Hepatocyte (in vitro differentiated cells): ENCODE measurements at regions not wholly inside any gene's neighbourhood (a gene's known extent, or its start where the extent isn't known, plus 50 kb on each side); places are given as distances from the start of the nearest gene placed in this dataset.

Source experiments
- EZH2 ChIP-seq: fragments of 200-600 bp; sonication (generic); IDR thresholded peaks from 2 replicates; pipeline ENCODE4 v1.6.1; 2016; ENCODE audit warnings: antibody characterized with exemption, mild to moderate bottlenecking, borderline replicate concordance
- EZH2phosphoT487 ChIP-seq: fragments of 200-600 bp; sonication (generic); IDR thresholded peaks from one replicate; pipeline ENCODE4 v1.6.1; 2018; ENCODE audit warnings: antibody characterized with exemption, mild to moderate bottlenecking, low read depth, moderate library complexity; ENCODE audit not compliant: unreplicated experiment, severe bottlenecking
- TF ChIP-seq, protein P1 (sequence below): fragments of 200-600 bp; sonication (generic); IDR thresholded peaks from 2 replicates; pipeline ENCODE4 v1.5.1; 2016; ENCODE audit warnings: antibody characterized with exemption, mild to moderate bottlenecking; ENCODE audit not compliant: poor library complexity

DNA sequence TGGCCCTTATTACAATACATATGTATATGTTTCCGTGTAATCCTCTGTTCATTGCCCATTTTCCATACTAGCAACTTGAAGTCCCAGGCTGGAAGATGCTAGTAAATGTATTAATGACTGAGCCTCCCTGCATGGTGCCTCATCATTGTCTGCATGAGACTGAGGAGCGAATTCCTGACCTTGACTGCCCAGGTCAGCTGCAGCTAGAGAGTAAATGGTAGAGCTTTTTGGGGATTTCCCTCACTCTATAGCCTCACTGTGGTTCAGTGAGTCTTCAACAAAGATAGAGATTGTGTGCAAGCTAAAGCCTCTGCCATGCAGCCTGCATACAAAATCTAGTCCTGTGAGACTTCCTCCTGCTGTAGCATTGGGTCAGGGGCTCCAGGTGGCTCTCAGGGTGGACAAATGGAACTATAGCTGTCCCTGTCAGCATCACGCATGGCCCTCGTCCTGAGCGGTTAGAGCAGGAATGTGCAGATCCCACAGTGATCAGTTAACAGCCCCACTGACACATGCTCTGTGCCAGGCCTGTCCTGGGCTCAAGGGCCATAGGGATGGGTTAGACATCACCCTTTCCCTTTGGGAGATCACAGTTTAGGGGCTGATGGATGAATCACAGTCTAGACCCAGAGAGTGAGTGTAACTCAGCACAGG lies 741.7 kb downstream of the MATN1 start:
- TF ChIP-seq, protein P1, sequence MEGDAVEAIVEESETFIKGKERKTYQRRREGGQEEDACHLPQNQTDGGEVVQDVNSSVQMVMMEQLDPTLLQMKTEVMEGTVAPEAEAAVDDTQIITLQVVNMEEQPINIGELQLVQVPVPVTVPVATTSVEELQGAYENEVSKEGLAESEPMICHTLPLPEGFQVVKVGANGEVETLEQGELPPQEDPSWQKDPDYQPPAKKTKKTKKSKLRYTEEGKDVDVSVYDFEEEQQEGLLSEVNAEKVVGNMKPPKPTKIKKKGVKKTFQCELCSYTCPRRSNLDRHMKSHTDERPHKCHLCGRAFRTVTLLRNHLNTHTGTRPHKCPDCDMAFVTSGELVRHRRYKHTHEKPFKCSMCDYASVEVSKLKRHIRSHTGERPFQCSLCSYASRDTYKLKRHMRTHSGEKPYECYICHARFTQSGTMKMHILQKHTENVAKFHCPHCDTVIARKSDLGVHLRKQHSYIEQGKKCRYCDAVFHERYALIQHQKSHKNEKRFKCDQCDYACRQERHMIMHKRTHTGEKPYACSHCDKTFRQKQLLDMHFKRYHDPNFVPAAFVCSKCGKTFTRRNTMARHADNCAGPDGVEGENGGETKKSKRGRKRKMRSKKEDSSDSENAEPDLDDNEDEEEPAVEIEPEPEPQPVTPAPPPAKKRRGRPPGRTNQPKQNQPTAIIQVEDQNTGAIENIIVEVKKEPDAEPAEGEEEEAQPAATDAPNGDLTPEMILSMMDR = no peak
- TF ChIP-seq EZH2 (no peak), EZH2phosphoT487 (no peak)
